HG03066 (cell line): ENCODE measurements at regions not wholly inside any gene's neighbourhood (a gene's known extent, or its start where the extent isn't known, plus 50 kb on each side); places are given as distances from the start of the nearest gene placed in this dataset.
"Not testable (repeated sequence)": the region's sequence is repeated elsewhere in the genome, so short reads cannot be mapped to it uniquely, and the experiment has no call there.

Experiments used
- ATAC-seq: cut with Tn5 transposase; IDR thresholded peaks from one replicate; pipeline ENCODE4 v1.9.1; 2021; ENCODE audit warnings: low read depth; ENCODE audit not compliant: unreplicated experiment

GRCh38 chr1:200258447-200259375 lies 151.1 kb downstream of the ZNF281 start:
- ATAC-seq: peak; percentile 52

GRCh38 chr1:200257235-200257634 lies 152.6 kb downstream of the ZNF281 start:
- ATAC-seq: no peak

GRCh38 chr1:200254602-200255001 lies 155.2 kb downstream of the ZNF281 start:
- ATAC-seq: not testable (repeated sequence)

- no peak for ATAC-seq
Observed at GRCh38 chr1:200253774-200254495, 155.9 kb downstream of the ZNF281 start.

- ATAC-seq: no peak
Observed at GRCh38 chr1:200252531-200252930, 157.3 kb downstream of the ZNF281 start.

- ATAC-seq: no peak
Observed at GRCh38 chr1:200250469-200250868, 159.4 kb downstream of the ZNF281 start.

GRCh38 chr1:200248541-200248940 lies 161.3 kb downstream of the ZNF281 start:
- no peak for ATAC-seq

- ATAC-seq: no peak
Observed at GRCh38 chr1:200247518-200247917, 162.3 kb downstream of the ZNF281 start.

- no peak for ATAC-seq
Observed at GRCh38 chr1:200245473-200245872, 164.4 kb downstream of the ZNF281 start.

- ATAC-seq: no peak
Observed at GRCh38 chr1:200243042-200243437, 166.8 kb downstream of the ZNF281 start.

- ATAC-seq: no peak
Observed at GRCh38 chr1:200242110-200243041, 167.5 kb downstream of the ZNF281 start.

- ATAC-seq: no peak
Observed at GRCh38 chr1:200240656-200241055, 169.2 kb downstream of the ZNF281 start.

GRCh38 chr1:200238311-200238710 lies 171.5 kb downstream of the ZNF281 start:
- ATAC-seq: no peak

GRCh38 chr1:200237066-200237465 lies 172.8 kb downstream of the ZNF281 start:
- no peak for ATAC-seq

GRCh38 chr1:200234938-200235337 lies 174.9 kb downstream of the ZNF281 start:
- ATAC-seq: no peak

- ATAC-seq: no peak
Observed at GRCh38 chr1:200233393-200233792, 176.4 kb downstream of the ZNF281 start.

GRCh38 chr1:200231787-200232231 lies 178.0 kb downstream of the ZNF281 start:
- ATAC-seq: no peak

GRCh38 chr1:200230671-200231070 lies 179.2 kb downstream of the ZNF281 start:
- ATAC-seq: no peak

GRCh38 chr1:200228486-200228885 lies 181.3 kb downstream of the ZNF281 start:
- no peak for ATAC-seq

GRCh38 chr1:200228081-200228480 lies 181.8 kb downstream of the ZNF281 start:
- ATAC-seq: no peak
